Activated CD8-positive, alpha-beta T cell treated with anti-CD3 and anti-CD28 coated beads, Interleukin-2, amount 10 ng/mL, durations not matched to agents 7 days and 5 days (primary cell): ENCODE measurements at regions not wholly inside any gene's neighbourhood (a gene's known extent, or its start where the extent isn't known, plus 50 kb on each side); places are given as distances from the start of the nearest gene placed in this dataset.

Experiments
- ATAC-seq: fragments of 150-1000 bp; cut with Tn5 transposase; one replicate; pipeline ENCODE4 v1.10.0; 2021; ENCODE audit warnings: moderate library complexity
- CTCF ChIA-PET: fragments of 350-600 bp; sonication (Branson Sonifier 250); formaldehyde crosslinking; loops from one replicate; lab custom pipeline; 2021; ENCODE audit warnings: antibody characterized with exemption; lab: Charles Lee
- POLR2A ChIA-PET: fragments of 350-600 bp; sonication (Branson Sonifier 250); formaldehyde crosslinking; loops from one replicate; lab custom pipeline; 2021; ENCODE audit warnings: antibody characterized with exemption; lab: Charles Lee
- DNase-seq: peaks from one replicate; pipeline ENCODE4 v3.0.0-alpha.2; 2020
- H3K27ac Mint-ChIP-seq: one replicate; pipeline ENCODE4 v1.8.0; 2021; ENCODE audit warnings: mild to moderate bottlenecking, mixed read lengths
- H3K27me3 Mint-ChIP-seq: one replicate; pipeline ENCODE4 v1.8.0; 2021; ENCODE audit warnings: low read depth, mixed read lengths
- H3K36me3 Mint-ChIP-seq: one replicate; pipeline ENCODE4 v1.8.0; 2021; ENCODE audit warnings: low read depth, mixed read lengths
- H3K4me1 Mint-ChIP-seq: one replicate; pipeline ENCODE4 v1.8.0; 2021; ENCODE audit warnings: low read depth, mixed read lengths
- H3K4me3 Mint-ChIP-seq: one replicate; pipeline ENCODE4 v1.8.0; 2021; ENCODE audit warnings: mild to moderate bottlenecking, mixed read lengths
- H3K9me3 Mint-ChIP-seq: one replicate; pipeline ENCODE4 v1.8.0; 2022; ENCODE audit warnings: mixed read lengths; ENCODE audit not compliant: insufficient read depth

GRCh38 chr16:54806378-54806777 is 124.3 kb upstream of the IRX5 start:
- CTCF ChIA-PET = no interaction called here
- H3K27ac Mint-ChIP-seq = no peak overlapping the region

DNA sequence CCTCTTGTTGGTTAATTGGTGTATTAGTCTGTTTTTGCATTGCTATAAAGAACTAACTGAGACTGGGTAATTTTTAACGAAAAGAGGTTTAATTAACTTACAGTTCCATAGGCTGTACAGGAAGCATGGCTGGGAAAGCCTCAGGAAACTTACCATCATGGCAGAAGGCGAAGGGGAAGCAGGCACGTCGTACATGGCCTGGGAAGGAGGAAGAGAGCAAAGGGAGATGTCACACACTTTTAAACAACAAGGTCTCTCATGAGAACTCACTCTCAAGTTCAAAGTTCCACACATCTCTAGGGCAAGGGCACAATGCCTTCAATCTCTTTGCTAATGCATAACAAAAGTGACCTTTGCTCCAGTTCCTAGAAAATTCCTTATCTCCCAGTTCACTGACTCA is 125.0 kb upstream of the IRX5 start:
- H3K4me3 Mint-ChIP-seq = no peak overlapping the region
- CTCF ChIA-PET = no interaction called here
- POLR2A ChIA-PET = no interaction called here
- H3K4me1 Mint-ChIP-seq = no peaks in the 10 kb centered on the region
- ATAC-seq = no peak
- DNase-seq = no peak
- H3K27ac Mint-ChIP-seq = no peak overlapping the region
- H3K36me3 Mint-ChIP-seq = no peaks in the 10 kb centered on the region
- no peaks in the 10 kb centered on the region for H3K27me3 Mint-ChIP-seq
- peaks cover 2% of the 10 kb centered on the region for H3K9me3 Mint-ChIP-seq

More at GRCh38 chr16:54806378-54806777, 124.3 kb upstream of the IRX5 start:
- Mint-ChIP-seq H3K4me3 (no peak overlapping the region), H3K36me3 (no peaks in the 10 kb centered on the region), H3K27me3 (no peaks in the 10 kb centered on the region), H3K4me1 (no peaks in the 10 kb centered on the region), H3K9me3 (no peaks in the 10 kb centered on the region)
- ATAC-seq (no peak), DNase-seq (no peak)
- POLR2A ChIA-PET = no interaction called here

GRCh38 chr16:54801057-54801844 is 129.4 kb upstream of the IRX5 start:
- Mint-ChIP-seq H3K9me3 (peaks cover 4% of the 10 kb centered on the region), H3K4me3 (no peak overlapping the region), H3K27me3 (no peaks in the 10 kb centered on the region), H3K27ac (no peak overlapping the region), H3K4me1 (no peaks in the 10 kb centered on the region), H3K36me3 (no peaks in the 10 kb centered on the region)
- no peak for ATAC-seq
- CTCF ChIA-PET = no interaction called here
- no peak for DNase-seq
- POLR2A ChIA-PET = no interaction called here

- Mint-ChIP-seq H3K4me1 (no peaks in the 10 kb centered on the region), H3K27ac (no peak overlapping the region), H3K36me3 (no peaks in the 10 kb centered on the region), H3K4me3 (no peak overlapping the region), H3K9me3 (peaks cover 4% of the 10 kb centered on the region), H3K27me3 (no peaks in the 10 kb centered on the region)
- ATAC-seq (no peak), DNase-seq (no peak)
- CTCF ChIA-PET = no interaction called here
- POLR2A ChIA-PET = no interaction called here
These were observed 132.4 kb upstream of the IRX5 start for GRCh38 chr16:54798267-54798666.

DNA sequence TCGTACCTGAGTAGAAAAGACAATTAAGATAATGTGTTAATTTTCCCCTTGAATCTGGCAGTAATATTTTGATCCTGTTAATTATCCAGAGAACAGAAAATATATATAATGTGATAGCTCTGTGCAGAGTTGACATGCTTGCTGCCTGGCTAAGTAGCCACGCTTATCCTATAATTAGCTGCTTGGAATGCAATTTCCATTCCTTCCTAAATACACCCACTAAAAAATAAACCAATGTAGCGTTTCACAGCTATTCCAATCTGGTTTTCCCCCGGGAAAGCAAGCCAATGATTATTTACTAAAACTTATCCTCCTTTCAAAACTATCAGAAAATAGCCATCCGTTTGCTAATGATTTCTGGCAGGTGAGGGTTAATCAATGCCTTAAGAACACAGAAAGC is 134.5 kb upstream of the IRX5 start:
- DNase-seq (no peak), ATAC-seq (no peak)
- H3K36me3 Mint-ChIP-seq = no peaks in the 10 kb centered on the region
- ChIA-PET POLR2A (no interaction called here), CTCF (no interaction called here)
- H3K27ac Mint-ChIP-seq = no peak overlapping the region
- no peaks in the 10 kb centered on the region for H3K27me3 Mint-ChIP-seq
- no peak overlapping the region for H3K4me3 Mint-ChIP-seq
- H3K9me3 Mint-ChIP-seq = peaks cover 4% of the 10 kb centered on the region
- no peaks in the 10 kb centered on the region for H3K4me1 Mint-ChIP-seq

GRCh38 chr16:54792811-54793210 is 137.9 kb upstream of the IRX5 start:
- ATAC-seq = no peak
- CTCF ChIA-PET = no interaction called here

GRCh38 chr16:54787045-54787444 is 143.6 kb upstream of the IRX5 start:
- no peak overlapping the region for H3K27ac Mint-ChIP-seq
- no peaks in the 10 kb centered on the region for H3K4me1 Mint-ChIP-seq
- no peaks in the 10 kb centered on the region for H3K9me3 Mint-ChIP-seq
- DNase-seq = no peak
- ChIA-PET CTCF (no interaction called here), POLR2A (no interaction called here)
- H3K27me3 Mint-ChIP-seq = no peaks in the 10 kb centered on the region
- H3K4me3 Mint-ChIP-seq = no peak overlapping the region
- H3K36me3 Mint-ChIP-seq = no peaks in the 10 kb centered on the region
- no peak for ATAC-seq

More at GRCh38 chr16:54792811-54793210, 137.9 kb upstream of the IRX5 start:
- Mint-ChIP-seq H3K4me3 (no peak overlapping the region), H3K36me3 (no peaks in the 10 kb centered on the region), H3K4me1 (no peaks in the 10 kb centered on the region), H3K27me3 (no peaks in the 10 kb centered on the region), H3K27ac (no peak overlapping the region), H3K9me3 (no peaks in the 10 kb centered on the region)
- no peak for DNase-seq
- POLR2A ChIA-PET = no interaction called here

DNA sequence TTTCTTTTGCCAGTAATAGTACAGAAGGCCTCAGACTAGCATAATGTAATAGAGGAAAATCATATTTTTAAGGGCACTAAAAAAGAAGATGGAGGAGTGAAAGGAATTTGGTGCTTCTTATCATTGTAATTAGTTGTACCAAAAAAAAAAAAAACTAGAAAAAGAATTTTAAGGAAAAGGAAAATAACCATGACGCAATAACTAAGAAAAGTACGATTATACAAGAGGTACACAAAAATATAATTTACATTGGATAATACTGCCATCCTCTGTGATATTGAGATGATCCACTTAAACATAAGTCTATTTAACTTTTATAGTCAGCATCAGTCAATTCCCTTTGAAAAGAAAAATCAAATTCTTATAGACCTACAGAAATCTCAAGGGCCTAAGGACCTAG is 146.7 kb upstream of the IRX5 start:
- ChIA-PET CTCF (no interaction called here), POLR2A (no interaction called here)
- DNase-seq (no peak), ATAC-seq (no peak)
- Mint-ChIP-seq H3K27ac (no peak overlapping the region), H3K27me3 (no peaks in the 10 kb centered on the region), H3K4me3 (no peak overlapping the region), H3K4me1 (no peaks in the 10 kb centered on the region), H3K9me3 (no peaks in the 10 kb centered on the region), H3K36me3 (no peaks in the 10 kb centered on the region)

DNA sequence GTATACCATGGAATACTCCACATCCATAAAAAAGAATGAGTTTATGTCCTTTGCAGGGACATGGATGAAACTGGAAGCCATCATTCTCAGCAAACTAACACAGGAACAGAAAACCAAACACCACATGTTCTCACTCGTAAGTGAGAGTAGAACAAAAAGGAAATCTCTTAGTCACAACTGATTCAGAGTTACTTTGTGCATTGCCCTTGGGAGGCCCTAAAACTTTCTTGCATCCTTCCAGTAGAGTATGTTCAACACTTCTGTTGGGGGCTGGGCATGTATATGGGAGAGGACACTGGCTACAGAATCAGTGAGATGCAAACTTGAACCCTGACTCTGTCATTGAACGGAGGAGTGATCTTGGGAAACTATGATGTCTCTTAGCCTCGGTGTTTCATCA is 147.4 kb upstream of the IRX5 start:
- ChIA-PET CTCF (no interaction called here), POLR2A (no interaction called here)
- no peak for DNase-seq
- no peak for ATAC-seq
- no peaks in the 10 kb centered on the region for H3K9me3 Mint-ChIP-seq
- no peaks in the 10 kb centered on the region for H3K4me1 Mint-ChIP-seq
- no peaks in the 10 kb centered on the region for H3K27me3 Mint-ChIP-seq
- no peak overlapping the region for H3K4me3 Mint-ChIP-seq
- H3K36me3 Mint-ChIP-seq = no peaks in the 10 kb centered on the region
- no peak overlapping the region for H3K27ac Mint-ChIP-seq

GRCh38 chr16:54780266-54780665 is 150.4 kb upstream of the IRX5 start:
- no peak overlapping the region for H3K4me3 Mint-ChIP-seq
- no peaks in the 10 kb centered on the region for H3K27me3 Mint-ChIP-seq
- DNase-seq (no peak), ATAC-seq (no peak)
- POLR2A ChIA-PET = no interaction called here
- H3K27ac Mint-ChIP-seq = no peak overlapping the region
- CTCF ChIA-PET = no interaction called here
- no peaks in the 10 kb centered on the region for H3K9me3 Mint-ChIP-seq
- H3K4me1 Mint-ChIP-seq = no peaks in the 10 kb centered on the region
- H3K36me3 Mint-ChIP-seq = no peaks in the 10 kb centered on the region

DNA sequence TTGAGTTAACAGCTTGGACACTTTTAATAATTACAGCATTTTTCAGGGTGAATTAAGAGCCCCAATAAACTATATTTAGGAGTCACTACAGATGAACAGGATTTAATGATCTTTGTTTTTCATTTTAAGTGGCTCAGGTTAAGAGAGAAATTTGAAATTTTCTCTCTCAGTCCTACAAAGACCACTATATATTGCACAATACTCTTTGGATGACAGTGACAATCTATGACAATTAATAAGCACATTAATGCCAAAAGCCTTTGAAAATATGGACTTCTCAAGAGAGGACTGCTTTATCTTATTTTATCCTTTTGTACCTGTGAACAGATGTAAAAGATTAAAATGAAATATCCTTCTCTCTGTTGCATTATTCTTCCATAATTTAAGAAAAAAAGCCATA is 151.1 kb upstream of the IRX5 start:
- Mint-ChIP-seq H3K27me3 (no peaks in the 10 kb centered on the region), H3K4me1 (no peaks in the 10 kb centered on the region), H3K4me3 (no peak overlapping the region), H3K9me3 (no peaks in the 10 kb centered on the region), H3K27ac (no peak overlapping the region), H3K36me3 (no peaks in the 10 kb centered on the region)
- no peak for DNase-seq
- POLR2A ChIA-PET = no interaction called here
- CTCF ChIA-PET = no interaction called here
- no peak for ATAC-seq

DNA sequence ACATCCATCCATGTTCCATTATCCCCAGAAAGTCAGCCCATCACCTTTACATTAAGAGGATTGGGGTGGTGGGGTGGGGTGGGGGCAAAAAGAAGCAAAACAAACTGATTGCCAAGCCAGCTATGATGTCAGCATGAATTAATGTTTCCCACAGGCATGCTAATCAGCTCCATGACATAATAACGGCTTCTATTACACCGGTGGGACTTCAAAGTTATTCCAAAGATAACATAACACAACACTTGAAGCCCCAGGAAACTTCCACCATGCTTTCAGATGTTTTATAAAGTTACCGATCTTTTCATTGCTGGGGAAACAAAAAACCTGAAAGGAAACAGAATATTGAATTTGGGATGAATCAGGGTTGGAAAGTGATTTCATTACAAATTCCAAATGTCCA is 155.9 kb upstream of the IRX5 start:
- H3K9me3 Mint-ChIP-seq = no peaks in the 10 kb centered on the region
- no peaks in the 10 kb centered on the region for H3K4me1 Mint-ChIP-seq
- ChIA-PET CTCF (no interaction called here), POLR2A (no interaction called here)
- DNase-seq (no peak), ATAC-seq (no peak)
- H3K27me3 Mint-ChIP-seq = no peaks in the 10 kb centered on the region
- no peaks in the 10 kb centered on the region for H3K36me3 Mint-ChIP-seq
- H3K27ac Mint-ChIP-seq = no peak overlapping the region
- H3K4me3 Mint-ChIP-seq = no peak overlapping the region

- Mint-ChIP-seq H3K4me3 (no peak overlapping the region), H3K4me1 (no peaks in the 10 kb centered on the region), H3K9me3 (no peaks in the 10 kb centered on the region), H3K27me3 (no peaks in the 10 kb centered on the region), H3K36me3 (no peaks in the 10 kb centered on the region), H3K27ac (no peak overlapping the region)
- CTCF ChIA-PET = no interaction called here
- DNase-seq = no peak
- no peak for ATAC-seq
- POLR2A ChIA-PET = no interaction called here
These were observed 158.3 kb upstream of the IRX5 start for GRCh38 chr16:54772400-54772799.
